GM19397 (cell line): ENCODE measurements at regions not wholly inside any gene's neighbourhood (a gene's known extent, or its start where the extent isn't known, plus 50 kb on each side); places are given as distances from the start of the nearest gene placed in this dataset.
"Not testable (repeated sequence)": the region's sequence is repeated elsewhere in the genome, so short reads cannot be mapped to it uniquely, and the experiment has no call there.

ENCODE experiments used
- ATAC-seq: cut with Tn5 transposase; IDR thresholded peaks from one replicate; pipeline ENCODE4 v1.9.1; 2021; ENCODE audit warnings: mild to moderate bottlenecking, moderate library complexity; ENCODE audit not compliant: unreplicated experiment

DNA sequence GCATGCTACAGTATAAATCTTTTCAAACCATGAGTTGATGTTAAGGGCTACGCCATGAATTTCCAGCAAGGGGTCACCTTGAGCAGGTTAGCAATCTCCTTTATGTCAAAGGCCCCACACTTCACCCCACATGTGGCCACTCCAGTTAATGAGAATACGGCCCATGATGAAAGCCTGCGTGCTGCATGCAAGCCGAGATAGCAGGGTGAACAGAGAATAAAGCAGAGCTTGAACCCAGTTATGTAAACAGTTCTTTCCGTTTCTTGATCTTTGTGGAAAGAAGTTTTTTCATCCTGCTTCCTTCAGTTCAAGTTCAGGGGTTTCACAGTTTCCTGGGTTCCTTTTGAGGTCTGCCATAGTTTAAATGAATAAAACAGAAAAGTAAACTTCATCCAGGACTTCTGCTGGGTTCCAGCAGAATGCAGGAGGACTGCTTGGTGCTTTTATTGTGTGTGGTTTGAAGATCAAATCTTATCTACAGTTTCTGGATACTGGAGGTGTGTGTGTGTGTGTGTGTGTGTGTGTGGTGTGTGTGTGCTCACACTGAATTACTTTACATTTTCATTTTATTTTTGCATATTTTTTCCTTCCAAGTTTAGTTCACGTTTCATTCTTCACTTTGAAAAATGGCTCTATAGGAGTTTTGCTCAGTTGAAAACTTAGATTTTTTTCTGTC is 87.1 kb downstream of the HMHB1 start:
- ATAC-seq = no peak

DNA sequence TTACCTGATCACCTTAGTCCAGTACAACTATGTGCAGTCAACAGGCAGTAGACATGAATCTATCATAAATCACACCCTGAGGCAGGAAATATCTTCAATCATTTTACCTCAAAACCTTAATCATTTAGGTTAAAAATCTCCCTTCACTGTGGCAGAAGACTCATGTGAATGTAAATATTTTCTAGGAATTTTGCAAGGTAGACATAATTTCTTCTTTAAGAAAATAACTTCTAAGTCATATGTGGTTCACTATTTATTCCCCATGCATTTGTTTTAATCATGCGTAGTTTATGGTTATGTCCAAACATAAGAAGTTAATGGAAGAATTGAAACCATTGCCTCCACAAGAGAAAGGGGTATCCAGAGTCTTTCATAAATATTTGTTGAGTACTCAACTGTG is 97.0 kb downstream of the HMHB1 start:
- no peak for ATAC-seq

DNA sequence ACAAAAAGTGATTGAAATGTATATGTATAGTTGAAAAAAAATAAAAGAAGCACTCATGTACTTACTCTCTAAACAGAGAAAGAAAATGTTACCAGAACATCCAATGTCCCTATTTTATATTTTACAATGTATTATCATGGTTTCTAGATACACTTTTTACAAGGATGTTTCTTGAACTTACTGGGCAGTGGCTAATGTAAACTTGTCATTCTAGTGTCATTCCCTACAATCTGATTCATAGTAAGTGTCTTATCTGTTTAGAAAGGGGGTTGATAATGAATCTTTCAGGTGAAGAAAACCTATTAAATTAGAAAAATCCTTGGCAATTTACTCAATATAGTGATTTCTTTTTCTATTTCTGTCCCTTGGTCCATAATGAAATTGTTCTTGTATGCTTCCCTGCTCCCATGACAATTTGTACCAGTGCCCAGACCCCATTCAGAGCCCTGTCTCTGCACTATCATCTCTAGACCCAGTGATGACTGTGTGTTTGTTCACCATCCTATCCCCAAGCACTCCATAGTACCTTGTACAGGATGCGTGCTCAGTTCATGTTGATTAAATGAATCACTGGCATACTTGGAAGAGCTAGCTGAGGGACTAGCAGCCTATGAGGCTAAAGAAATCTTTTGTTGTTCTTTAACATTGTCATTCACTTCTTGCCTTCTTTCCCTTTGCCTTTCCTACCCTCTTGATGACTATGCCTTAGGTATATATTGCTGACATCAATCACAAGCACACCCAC is 101.2 kb downstream of the HMHB1 start:
- no peak for ATAC-seq

DNA sequence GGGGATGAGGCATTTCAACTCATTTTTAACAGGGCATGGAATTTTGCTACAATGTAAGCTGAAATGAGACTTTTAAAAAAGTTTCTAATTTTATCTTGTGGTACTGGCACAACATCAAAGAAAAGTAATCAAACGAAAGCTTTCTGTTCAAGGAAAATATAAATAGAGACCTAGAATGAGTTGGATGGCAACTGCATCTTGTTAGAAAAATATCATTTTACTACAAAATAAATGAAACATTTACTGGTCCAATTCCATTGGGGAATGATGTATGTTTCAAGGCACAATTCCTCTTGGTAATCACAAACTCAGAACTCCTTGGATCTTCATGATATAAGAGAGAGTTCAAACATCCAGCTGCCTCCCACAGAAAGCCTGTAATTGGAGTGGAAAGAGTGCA is 102.8 kb downstream of the HMHB1 start:
- ATAC-seq = no peak

DNA sequence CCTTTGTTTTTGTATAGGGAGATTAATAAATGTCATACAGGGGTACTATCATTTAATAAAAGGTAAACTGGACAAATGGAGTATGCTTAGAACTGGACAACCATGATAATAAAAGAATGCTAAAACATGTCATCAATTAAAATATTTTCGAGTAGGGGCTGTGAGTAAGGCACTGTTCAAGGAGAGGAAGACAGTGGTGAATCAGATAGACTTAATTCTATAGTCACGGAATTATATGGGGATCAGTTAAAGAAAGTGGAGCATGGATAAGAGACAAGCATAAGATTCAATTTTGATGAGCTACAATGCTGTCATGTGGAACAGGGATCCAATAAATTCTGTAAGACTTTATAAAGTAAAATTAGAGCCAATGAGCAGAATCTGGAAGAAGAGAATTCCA is 104.5 kb downstream of the HMHB1 start:
- ATAC-seq = no peak

DNA sequence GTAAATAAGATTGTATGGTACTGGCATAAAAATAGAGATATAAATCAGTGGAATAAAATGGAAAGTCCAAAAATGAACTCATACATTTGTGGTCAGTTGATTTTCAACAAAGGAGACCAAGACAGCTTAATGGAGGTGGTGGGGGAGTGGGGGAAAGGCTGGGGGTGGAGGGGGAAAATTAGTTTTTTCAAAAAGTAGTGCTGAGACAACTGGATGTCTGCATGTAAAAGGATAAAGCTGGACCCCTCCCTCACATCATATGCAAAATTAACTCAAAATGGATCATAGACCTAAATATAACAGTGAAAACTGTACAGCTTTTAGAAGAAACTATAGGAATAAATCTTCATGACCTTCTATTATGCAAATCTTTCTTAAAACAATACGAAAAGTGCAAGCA is 107.0 kb downstream of the HMHB1 start:
- ATAC-seq = no peak

DNA sequence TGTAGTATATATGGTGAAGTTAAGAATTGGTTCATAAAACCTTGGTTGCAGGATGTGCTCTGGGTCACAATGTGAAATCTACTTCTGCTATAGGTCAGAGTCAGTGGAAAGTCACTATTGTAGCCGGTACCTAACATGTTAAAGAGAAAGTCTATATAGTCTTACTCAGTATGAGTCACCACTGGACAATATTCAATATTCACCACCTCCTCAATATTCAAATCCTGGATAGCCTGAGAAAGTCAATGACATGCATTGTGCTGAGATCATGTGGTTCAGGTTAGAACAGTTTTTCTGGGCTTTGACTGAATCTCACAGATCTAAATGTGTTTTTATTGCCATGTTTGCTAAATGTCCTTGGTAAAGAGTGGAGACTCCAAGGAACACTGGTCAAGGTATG is 108.8 kb downstream of the HMHB1 start:
- no peak for ATAC-seq

DNA sequence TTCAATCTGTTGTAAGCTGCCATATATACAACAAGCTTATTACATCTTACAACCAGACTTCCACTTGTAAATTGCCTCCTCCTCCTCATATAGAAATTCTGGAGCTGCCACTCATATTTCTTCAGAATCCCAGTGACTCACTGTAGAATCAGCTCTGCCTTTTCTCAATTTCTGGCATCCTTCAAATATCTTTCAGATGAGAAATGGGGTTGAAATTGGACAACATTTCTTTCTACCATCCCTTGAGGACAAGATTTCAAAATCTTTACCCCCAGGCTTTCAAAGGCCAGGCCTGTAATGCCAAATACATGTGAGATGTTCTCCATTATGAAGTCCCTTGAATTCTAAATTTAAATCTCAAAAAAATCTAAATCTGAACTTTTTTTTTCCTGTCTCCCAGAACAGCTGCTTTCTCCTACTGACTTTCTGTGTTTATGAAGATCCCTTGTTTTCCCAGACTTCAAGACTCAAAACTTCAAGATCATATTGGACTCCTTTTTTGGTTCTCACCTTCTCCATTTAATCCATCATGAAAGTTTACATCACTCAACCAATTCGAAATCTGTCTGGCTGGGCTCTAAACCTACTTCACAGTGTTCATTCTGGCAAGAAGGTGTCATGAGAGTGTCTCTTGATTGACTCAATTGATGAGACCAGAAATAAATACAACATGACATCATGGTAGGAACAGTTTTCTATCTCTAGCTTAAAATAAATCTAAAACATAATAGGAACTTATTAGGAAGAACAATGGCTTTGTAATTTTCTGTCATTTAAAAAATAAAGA is 109.8 kb downstream of the HMHB1 start:
- no peak for ATAC-seq

DNA sequence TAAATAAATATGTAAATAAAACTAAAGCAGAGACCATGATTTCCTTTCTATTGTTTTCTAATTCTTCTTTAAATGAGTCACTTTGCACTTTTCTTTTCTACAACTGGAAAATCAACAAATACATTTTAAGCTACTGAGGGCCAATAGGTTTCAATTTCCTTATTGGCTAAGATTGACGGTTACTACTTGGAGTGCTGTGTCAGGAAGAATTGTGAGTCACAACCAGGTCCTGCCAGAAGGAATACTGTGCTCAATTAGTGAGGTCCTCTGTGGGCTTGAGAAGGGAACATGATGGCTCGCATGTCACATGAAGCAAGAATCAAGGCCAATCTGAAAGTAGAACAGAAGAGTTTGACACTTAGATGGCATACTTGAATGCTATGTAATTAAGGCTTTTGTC is 110.8 kb downstream of the HMHB1 start:
- ATAC-seq = no peak

DNA sequence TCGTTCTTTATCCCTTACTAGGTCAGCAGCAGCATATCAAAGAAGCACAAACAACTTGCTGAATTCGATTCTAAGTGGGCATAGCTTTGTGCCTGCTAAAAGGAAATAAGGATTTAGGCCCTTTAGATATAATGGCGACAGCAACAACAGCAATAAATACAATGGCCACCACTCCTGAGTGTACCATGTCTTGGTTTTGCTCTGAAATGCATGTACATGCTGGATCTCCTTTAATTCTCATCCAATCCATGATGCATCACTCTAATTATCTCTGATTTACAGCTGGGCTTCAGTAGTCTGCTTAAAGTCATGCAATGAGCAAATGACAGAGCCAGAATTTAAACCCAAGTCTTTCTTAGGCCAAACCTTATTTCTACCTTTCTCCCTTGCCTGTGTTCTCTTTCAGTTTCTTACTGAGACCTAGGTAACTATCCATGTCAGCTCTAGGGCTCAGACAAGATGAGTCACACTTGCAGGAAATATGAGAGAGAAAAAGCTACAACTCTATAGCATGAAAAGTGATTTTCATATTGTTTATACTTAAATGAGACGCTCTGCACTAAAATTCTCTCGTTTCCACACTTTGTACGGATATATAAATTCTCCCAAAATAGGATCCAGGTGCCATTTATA is 111.8 kb downstream of the HMHB1 start:
- ATAC-seq = no peak

DNA sequence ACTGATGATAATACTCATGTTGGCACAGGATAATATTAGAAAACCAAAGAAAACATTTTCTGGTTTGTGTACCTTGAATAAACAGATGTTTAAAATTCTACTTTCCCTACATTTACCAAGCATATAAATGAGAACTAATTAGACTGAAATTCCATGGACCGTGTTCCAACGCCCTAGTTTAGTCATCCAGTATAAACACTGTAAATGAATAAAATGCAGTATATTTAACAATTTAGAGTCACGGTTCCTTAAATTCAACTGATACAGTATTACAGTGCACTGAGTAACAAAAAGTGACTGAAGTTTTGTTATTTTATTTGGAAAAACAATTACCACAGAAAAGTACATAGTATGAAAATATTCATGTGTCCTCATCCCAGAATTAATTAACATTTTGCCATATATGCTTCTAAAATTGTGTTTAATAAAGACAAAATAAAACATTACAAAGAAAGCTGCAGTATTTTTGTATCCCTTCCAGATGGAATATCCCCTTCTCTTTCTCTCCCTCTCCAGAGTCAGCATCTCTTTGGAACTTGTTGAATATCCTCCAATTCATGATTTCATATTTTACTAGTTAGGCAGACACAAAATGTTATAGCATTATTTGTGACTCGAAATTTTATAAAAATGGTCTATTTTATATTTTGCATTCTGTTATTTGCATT is 112.5 kb downstream of the HMHB1 start:
- no peak for ATAC-seq

DNA sequence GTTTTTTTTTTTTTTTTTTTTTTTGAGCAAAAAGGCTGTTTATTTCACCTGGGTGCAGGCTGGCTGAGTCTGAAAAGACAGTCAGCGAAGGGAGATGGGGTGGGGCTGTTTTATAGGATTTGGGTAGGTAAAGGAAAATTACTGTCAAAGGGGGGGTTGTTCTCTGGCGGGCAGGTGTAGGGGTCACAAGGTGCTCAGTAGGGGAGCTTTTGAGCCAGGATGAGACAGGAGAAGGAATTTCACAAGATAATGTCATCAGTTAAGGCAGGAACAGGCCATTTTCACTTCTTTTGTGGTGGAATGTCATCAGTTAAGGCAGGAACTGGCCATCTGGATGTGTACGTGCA is 113.0 kb downstream of the HMHB1 start:
- not testable (repeated sequence) for ATAC-seq

DNA sequence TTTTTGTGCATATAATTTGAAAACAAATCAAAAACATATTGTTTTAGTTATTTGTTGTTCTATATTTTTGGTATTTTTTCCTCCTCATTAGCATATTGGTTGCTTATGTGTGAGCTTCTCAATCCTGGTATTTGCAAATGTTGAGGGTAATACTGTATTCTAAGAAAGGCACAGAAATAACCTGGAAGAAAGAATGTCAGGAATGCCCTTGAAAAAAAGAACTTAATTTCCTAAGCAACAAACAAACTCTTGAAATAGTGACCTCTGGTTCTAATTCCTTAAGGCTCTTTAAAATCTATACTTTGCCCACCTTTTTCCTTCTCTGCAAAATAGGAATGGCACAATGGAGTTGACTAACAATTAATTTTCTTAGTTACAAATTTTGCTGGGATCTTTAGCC is 117.5 kb downstream of the HMHB1 start:
- ATAC-seq = no peak

DNA sequence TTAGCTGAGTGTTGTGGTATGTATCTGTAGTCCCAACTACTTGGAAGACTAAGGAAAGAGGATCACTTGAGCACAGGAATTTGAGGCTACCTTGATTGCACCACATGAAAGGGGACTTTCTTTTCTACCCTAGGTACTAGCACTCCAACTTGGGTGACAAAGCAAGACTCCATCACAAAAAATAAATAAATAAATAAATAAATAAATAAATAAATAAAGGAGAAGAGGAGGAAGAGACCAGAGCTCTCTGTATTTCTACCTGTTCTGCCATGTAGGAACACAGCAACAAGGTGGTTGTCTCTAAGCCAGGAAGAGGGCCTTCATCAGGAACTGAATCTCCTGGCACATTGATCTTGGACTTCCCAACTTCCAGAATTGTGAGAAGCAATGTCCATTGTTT is 118.6 kb downstream of the HMHB1 start:
- no peak for ATAC-seq

DNA sequence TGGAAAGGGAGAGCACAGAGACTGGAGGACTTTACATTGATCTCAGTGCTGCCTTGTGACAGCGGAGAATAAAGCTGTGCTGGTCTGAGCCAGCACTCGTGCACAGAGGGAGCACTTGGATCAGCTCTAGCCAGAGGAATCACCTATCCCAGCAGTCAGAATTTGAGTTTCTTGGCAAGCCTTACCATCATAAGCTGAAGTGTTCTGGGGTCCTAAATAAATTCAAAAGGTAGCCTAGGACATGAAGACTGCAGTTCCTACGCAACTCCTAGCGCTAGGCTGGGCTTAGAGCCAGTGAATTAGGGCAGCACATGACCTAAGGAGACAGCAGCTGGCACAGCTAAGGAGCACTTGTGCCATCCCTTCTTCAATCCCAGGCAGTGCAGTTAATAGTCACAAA is 119.5 kb downstream of the HMHB1 start:
- ATAC-seq = no peak

DNA sequence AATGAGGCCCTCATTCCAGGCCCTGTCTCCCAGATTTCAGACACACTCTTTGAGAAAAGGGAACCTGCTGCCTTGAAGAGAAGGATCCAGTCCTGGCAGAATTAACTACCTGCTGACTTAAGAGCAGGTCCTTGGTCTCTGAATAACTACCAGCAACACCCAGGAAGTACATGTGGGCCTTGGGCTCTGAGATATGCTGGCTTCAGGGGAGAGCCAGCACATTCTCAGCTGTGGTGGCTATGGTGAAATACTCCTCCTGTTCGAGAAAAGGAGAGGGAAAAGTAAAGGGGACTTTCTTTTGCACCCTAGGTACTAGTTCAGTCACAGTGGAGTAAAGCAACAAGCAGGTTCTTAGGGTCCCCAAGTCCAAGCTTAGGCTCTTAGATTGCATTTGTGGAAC is 120.0 kb downstream of the HMHB1 start:
- ATAC-seq = no peak

DNA sequence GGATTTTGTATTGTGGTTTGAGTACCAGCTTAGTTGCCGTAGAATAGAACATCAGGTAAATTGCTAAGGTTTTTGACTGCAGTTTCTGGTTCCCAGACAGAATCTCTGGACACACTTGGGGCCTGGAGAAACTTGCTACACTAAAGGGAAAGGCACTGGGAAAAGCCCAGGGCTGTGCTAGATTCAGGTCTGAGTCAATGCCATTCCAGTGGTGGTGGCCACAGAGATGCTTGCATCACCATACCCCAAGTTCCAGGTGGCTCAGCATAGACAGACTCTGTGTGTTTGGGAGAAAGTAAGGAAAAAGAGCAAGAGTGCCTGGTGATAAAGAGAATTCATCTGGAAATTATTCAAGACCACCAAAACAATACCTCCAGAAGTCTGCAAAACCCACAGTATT is 120.6 kb downstream of the HMHB1 start:
- no peak for ATAC-seq

DNA sequence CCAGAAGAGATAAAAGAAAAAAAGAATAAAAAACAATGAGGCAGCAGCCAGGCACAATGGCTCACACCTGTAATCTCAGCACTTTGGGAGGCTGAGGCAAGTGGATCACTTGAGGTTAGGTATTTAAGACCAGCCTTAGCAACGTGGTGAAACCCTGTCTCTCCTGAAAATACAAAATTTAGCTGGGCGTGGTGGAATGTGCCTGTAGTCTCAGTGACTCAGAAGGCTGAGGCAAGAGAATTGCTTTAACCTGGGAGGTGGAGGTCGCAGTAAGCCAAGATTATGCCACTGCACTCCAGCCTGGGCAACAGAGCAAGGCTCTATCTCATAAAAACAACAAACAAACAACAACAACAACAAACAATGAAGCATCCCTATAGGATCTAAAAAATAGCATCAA is 121.5 kb downstream of the HMHB1 start:
- ATAC-seq = no peak

DNA sequence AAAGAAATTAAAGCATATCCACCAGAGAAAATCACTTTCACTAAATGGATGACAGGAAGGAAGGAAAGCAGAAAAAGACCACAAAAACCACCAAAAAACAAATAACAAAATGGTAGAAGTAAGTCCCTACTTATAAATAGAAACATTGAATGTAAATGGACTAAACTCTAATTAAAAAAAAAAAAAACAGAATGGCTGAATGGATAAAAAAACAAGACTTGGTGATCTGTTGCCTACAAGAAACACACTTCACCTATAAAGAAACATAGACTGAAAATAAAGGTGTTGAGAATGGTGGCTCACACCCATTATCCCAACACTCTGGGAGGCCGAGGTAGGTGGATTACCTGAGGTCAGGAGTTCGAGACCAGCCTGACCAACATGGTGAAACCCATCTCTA is 122.9 kb downstream of the HMHB1 start:
- no peak for ATAC-seq

DNA sequence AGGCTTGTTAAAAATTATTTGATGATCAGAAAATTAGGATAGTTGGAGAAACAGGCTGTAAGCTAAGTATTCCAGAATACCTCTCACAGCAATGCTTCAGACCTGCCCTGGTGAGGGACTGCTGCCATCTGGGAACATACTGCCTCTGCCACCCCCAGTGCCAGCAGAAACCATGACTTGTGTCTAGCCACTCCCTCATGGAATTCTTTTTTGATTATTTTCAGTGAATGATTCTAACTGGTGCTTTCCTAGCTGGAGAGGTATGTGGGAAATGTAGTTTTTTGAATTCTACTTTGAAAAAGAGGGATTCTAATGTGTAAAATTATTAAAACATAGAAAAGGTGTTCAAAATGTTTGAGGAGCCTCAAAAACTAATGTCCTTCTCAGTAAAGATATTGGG is 126.3 kb downstream of the HMHB1 start:
- no peak for ATAC-seq

DNA sequence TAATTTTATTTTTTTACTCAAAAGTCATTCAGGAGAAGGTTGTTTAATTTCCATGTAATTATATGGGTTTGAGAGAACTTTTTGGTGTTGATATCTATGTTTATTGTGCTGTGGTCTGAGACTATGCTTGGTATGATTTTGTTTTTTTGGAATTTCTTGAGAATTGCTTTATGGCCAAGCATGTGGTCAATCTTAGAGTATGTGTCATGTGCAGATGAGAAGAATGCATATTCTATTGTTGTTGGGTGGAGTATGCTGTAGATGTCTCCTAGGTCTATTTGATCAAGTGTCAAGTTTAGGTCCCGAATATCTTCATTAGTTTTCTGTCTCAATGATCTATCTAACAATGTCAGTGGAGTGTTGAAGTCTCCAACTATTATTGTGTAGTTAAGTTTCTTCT is 134.9 kb downstream of the HMHB1 start:
- no peak for ATAC-seq
